ENCODE measurements at regions not wholly inside any gene's neighbourhood (a gene's known extent, or its start where the extent isn't known, plus 50 kb on each side); places are given as distances from the start of the nearest gene placed in this dataset.

DNA sequence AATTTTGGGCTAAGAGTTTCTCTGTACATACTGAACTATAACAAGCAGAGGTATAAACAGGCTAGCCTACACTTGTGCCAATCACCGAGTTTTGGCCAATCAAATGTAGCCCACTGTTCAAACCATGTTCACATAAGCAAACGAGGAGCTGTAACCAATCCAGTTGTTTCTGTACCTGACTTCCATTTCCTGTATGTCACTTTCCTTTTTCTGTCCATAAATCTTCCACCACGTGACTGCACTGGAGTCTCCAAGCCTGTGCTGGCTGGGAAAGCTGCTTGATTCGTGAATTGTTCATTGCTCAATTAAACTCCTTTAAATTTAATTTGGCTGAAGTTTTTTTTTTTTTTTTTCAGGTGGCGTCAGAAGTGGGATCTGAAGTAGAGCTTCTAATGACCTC is 332.9 kb downstream of the RNF144B start:
- TF ChIP-seq CTCF (IDR thresholded peaks at IDR 0.05) (no peak), POLR2A (IDR thresholded peaks at IDR 0.05) (no peak)
